K562 (cell line): ENCODE measurements at regions not wholly inside any gene's neighbourhood (a gene's known extent, or its start where the extent isn't known, plus 50 kb on each side); places are given as distances from the start of the nearest gene placed in this dataset.

Source experiments
- CREM ChIP-seq: IDR thresholded peaks from 2 replicates; pipeline ENCODE4 v1.6.1; 2014; ENCODE audit warnings: antibody characterized with exemption, low read depth
- CTCF ChIP-seq, 3 experiments: IDR thresholded peaks in 2 of 3; conservative IDR thresholded peaks in 1 of 3; 2 replicates each; pipeline ENCODE4 v1.5.1; 2011 to 2012; ENCODE audit warnings: low read length in 3 of 3, mild to moderate bottlenecking in 3 of 3, control low read depth in 2 of 3, improper control_type of control experiment in 1 of 3, inconsistent platforms in 1 of 3, low read depth in 1 of 3, mixed read lengths in 1 of 3, moderate library complexity in 1 of 3; ENCODE audit not compliant: insufficient read depth in 2 of 3
- ELF1 ChIP-seq: fragments of 200-800 bp; sonication (Bioruptor generic); IDR thresholded peaks from 2 replicates; pipeline ENCODE4 v1.6.1; 2016; ENCODE audit warnings: missing genetic modification characterization, missing compliant biosample characterization
- EZH2 ChIP-seq: IDR thresholded peaks from 2 replicates; pipeline ENCODE4 v1.6.1; 2012; ENCODE audit warnings: low read depth, mild to moderate bottlenecking, inconsistent platforms, low read length, borderline replicate concordance
- FOXO4 ChIP-seq: fragments of 450-650 bp; formaldehyde crosslinking; IDR thresholded peaks from 2 replicates; pipeline ENCODE4 v1.4.0; 2020; ENCODE audit warnings: mild to moderate bottlenecking, moderate library complexity
- GABPA ChIP-seq: fragments of 200-800 bp; sonication (Bioruptor generic); conservative IDR thresholded peaks from 2 replicates; pipeline ENCODE4 v1.6.1; 2016; ENCODE audit warnings: low read depth, missing genetic modification characterization, missing compliant biosample characterization
- MEF2D ChIP-seq: conservative IDR thresholded peaks from 2 replicates; pipeline ENCODE4 v1.6.1; 2016; ENCODE audit warnings: low read depth, missing genetic modification characterization, missing compliant biosample characterization
- POLR2A ChIP-seq: fragments of 450-650 bp; conservative IDR thresholded peaks from 2 replicates; pipeline ENCODE4 v1.6.1; 2016
- SMARCC2 ChIP-seq: fragments of 450-650 bp; IDR thresholded peaks from 2 replicates; pipeline ENCODE4 v1.6.1; 2017; ENCODE audit warnings: antibody characterized with exemption, moderate library complexity, mild to moderate bottlenecking, low read depth
- SMC3 ChIP-seq: conservative IDR thresholded peaks from 2 replicates; pipeline ENCODE4 v1.6.1; 2011; ENCODE audit warnings: low read depth, low read length, improper control_type of control experiment; ENCODE audit not compliant: insufficient read depth
- ZBTB49 ChIP-seq: sonication (generic); formaldehyde crosslinking; IDR thresholded peaks from 2 replicates; pipeline ENCODE4 v1.8.0; 2022; ENCODE audit warnings: missing genetic modification reagents, mild to moderate bottlenecking, borderline replicate concordance
- ZNF3 ChIP-seq: fragments of 250-450 bp; sonication (Bioruptor Pico); IDR thresholded peaks from 2 replicates; pipeline ENCODE4 v1.5.0; 2021; ENCODE audit warnings: mild to moderate bottlenecking, moderate library complexity
- ZNF347 ChIP-seq: fragments of 450-650 bp; formaldehyde crosslinking; IDR thresholded peaks from 2 replicates; pipeline ENCODE4 v1.4.0; 2020; ENCODE audit warnings: low read depth, mild to moderate bottlenecking, moderate library complexity

GRCh38 chr12:116636608-116637519, 77.7 kb downstream of the MAP1LC3B2 start:
- TF ChIP-seq ZNF3 (CRISPR knock-in tag) (no peak), GABPA (no peak), SMARCC2 (no peak), ZNF347 (CRISPR knock-in tag) (no peak), SMC3 (no peak), EZH2 (no peak), ELF1 (tag) (no peak), POLR2A (no peak), CTCF (IDR thresholded peaks at IDR 0.05 in 2 of 3, conservative IDR thresholded peaks at IDR 0.05 in 1 of 3; ENCODE audit: insufficient read depth in 2 of 3, low read depth in 1 of 3, low read length in 3 of 3) (no peak), FOXO4 (CRISPR knock-in tag) (no peak), ZBTB49 (CRISPR knock-in tag) (no peak), MEF2D (tag) (no peak), CREM (no peak)
